ENCODE measurements at regions not wholly inside any gene's neighbourhood (a gene's known extent, or its start where the extent isn't known, plus 50 kb on each side); places are given as distances from the start of the nearest gene placed in this dataset.

- H3K27me3 Mint-ChIP-seq: no peaks in the 10 kb centered on the region
- H3K4me3 Mint-ChIP-seq: no peak overlapping the region
- no peaks in the 10 kb centered on the region for H3K36me3 Mint-ChIP-seq (ENCODE audit: low read depth)
- H3K9me3 Mint-ChIP-seq: peaks cover 8% of the 10 kb centered on the region
- H3K27ac Mint-ChIP-seq: no peak overlapping the region
- H3K4me1 Mint-ChIP-seq (ENCODE audit: low read depth): no peaks in the 10 kb centered on the region
- intact Hi-C loops (cut with micrococcal nuclease): no loop called here
Observed at GRCh38 chr1:222087221-222087920, 345.5 kb upstream of the DUSP10 start.

DNA sequence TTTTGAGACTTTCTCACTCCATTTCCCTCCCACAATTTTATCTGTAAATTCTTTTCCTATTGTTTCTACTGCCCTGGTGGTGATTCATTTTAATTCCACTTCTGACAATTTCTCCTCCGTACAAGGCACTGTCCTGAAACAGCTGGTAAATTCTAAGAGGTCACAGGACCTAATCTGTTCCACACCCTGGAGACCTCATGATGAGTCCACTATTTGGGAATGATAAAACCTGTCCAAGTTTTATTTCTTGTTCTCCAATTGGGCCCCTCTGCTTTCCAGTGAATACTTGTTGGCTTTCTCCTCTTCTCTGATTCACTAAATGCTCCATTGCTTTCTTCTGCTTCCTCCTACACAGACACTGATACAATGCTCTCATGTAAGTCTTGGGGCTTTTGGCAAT is 343.1 kb upstream of the DUSP10 start:
- intact Hi-C loops (cut with micrococcal nuclease): no loop called here

GRCh38 chr1:222084048-222084447 is 342.2 kb upstream of the DUSP10 start:
- Mint-ChIP-seq H3K9me3 (peaks cover 8% of the 10 kb centered on the region), H3K4me3 (no peak overlapping the region), H3K36me3 (ENCODE audit: low read depth) (no peaks in the 10 kb centered on the region), H3K27me3 (no peaks in the 10 kb centered on the region), H3K27ac (no peak overlapping the region), H3K4me1 (ENCODE audit: low read depth) (no peaks in the 10 kb centered on the region)
- intact Hi-C loops (cut with micrococcal nuclease): no loop called here

More for the DNA sequence above, 343.1 kb upstream of the DUSP10 start:
- Mint-ChIP-seq H3K27me3 (no peaks in the 10 kb centered on the region), H3K36me3 (ENCODE audit: low read depth) (no peaks in the 10 kb centered on the region), H3K4me3 (no peak overlapping the region), H3K27ac (no peak overlapping the region), H3K4me1 (ENCODE audit: low read depth) (no peaks in the 10 kb centered on the region), H3K9me3 (peaks cover 8% of the 10 kb centered on the region)

- no peak overlapping the region for H3K4me3 Mint-ChIP-seq
- no peak overlapping the region for H3K27ac Mint-ChIP-seq
- H3K4me1 Mint-ChIP-seq (ENCODE audit: low read depth): no peaks in the 10 kb centered on the region
- no peaks in the 10 kb centered on the region for H3K27me3 Mint-ChIP-seq
- intact Hi-C loops (cut with micrococcal nuclease): no loop called here
- no peaks in the 10 kb centered on the region for H3K36me3 Mint-ChIP-seq (ENCODE audit: low read depth)
- peaks cover 8% of the 10 kb centered on the region for H3K9me3 Mint-ChIP-seq
Observed at GRCh38 chr1:222081859-222082258, 340.0 kb upstream of the DUSP10 start.

GRCh38 chr1:222079566-222079965 is 337.7 kb upstream of the DUSP10 start:
- intact Hi-C loops (cut with micrococcal nuclease): no loop called here
- Mint-ChIP-seq H3K9me3 (peaks cover under 1% of the 10 kb centered on the region), H3K27me3 (no peaks in the 10 kb centered on the region), H3K36me3 (ENCODE audit: low read depth) (no peaks in the 10 kb centered on the region), H3K4me3 (no peak overlapping the region), H3K27ac (no peak overlapping the region), H3K4me1 (ENCODE audit: low read depth) (no peaks in the 10 kb centered on the region)

GRCh38 chr1:222077206-222077605 is 335.3 kb upstream of the DUSP10 start:
- no peak overlapping the region for H3K27ac Mint-ChIP-seq
- H3K9me3 Mint-ChIP-seq: no peaks in the 10 kb centered on the region
- no peaks in the 10 kb centered on the region for H3K27me3 Mint-ChIP-seq
- intact Hi-C loops (cut with micrococcal nuclease): no loop called here
- H3K4me1 Mint-ChIP-seq (ENCODE audit: low read depth): no peaks in the 10 kb centered on the region
- H3K4me3 Mint-ChIP-seq: no peak overlapping the region
- no peaks in the 10 kb centered on the region for H3K36me3 Mint-ChIP-seq (ENCODE audit: low read depth)

DNA sequence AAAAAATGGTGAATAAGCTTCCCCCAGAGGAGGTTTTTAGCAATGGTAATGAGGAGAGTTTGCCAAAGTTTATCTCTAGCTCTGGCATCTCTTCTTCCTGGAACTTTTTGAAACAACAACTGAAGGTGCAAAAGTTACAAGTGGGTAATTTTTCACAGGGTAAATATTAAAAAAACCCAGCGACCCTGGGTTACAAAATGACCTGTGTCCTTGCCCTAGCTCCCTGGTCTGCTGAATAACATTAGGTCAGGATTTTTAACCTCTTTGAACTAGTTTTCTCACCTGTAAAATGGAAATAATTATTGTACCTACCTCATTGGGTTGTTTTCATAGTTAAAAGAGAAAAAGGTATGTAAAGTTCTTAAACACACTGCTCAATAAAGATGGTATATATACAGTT is 332.4 kb upstream of the DUSP10 start:
- H3K36me3 Mint-ChIP-seq (ENCODE audit: low read depth): no peaks in the 10 kb centered on the region
- no peak overlapping the region for H3K4me3 Mint-ChIP-seq
- no peak overlapping the region for H3K27ac Mint-ChIP-seq
- intact Hi-C loops (cut with micrococcal nuclease): no loop called here
- H3K27me3 Mint-ChIP-seq: no peaks in the 10 kb centered on the region
- no peaks in the 10 kb centered on the region for H3K9me3 Mint-ChIP-seq
- no peaks in the 10 kb centered on the region for H3K4me1 Mint-ChIP-seq (ENCODE audit: low read depth)

DNA sequence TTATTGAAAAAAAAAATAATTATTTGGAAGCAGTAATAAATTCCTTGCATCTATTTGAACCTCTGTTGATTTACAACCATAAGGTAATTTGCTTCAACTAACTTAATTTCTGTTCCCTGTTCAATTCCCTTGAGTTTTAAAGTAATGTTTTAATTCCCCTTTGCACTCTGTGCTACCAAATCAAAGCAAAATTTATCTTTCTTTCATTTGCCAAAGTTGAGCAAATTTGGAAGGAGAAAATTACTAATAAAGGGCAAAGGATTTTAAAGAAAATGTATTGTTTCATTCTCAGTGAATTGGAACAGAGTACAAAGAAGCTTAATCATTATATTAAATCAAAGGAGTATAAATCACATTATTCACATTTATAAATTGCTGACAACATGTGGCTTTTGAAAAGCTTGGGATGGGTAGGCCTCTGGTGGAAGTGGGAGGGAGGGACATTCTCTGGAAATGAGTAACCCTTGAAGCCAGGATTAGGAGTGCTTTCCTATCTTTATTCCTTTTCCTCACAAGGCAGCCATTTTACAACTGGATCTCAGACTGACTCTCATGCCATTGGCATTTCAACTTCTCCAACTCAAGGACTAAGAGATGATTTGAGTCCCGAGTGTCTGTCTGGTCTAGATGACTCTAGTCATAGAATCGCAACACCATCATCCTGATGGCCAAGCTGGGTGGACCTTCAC is 331.6 kb upstream of the DUSP10 start:
- Mint-ChIP-seq H3K9me3 (no peaks in the 10 kb centered on the region), H3K27ac (no peak overlapping the region), H3K4me1 (ENCODE audit: low read depth) (no peaks in the 10 kb centered on the region), H3K4me3 (no peak overlapping the region), H3K27me3 (no peaks in the 10 kb centered on the region), H3K36me3 (ENCODE audit: low read depth) (no peaks in the 10 kb centered on the region)
- intact Hi-C loops (cut with micrococcal nuclease): no loop called here

DNA sequence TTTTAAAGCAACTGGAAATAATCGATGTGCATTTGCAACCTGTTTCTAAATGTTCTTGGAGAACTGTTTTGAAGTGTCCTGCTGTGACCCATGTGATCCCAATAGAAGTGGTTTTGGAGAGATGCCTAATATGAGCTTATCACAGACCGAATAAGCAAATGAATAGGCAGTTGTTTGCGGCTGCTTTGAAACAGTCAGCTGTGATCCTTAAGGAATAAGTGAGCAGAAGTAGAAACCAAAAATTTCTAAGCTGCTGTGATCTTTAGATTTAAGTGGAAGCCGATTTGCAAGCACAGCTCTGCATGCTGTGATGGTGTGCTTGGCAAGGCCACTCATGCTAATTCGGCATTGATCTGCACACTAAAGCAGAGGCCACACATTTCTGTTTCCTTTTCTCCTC is 329.5 kb upstream of the DUSP10 start:
- Mint-ChIP-seq H3K36me3 (ENCODE audit: low read depth) (no peaks in the 10 kb centered on the region), H3K9me3 (peaks cover 6% of the 10 kb centered on the region), H3K4me3 (no peak overlapping the region), H3K27ac (no peak overlapping the region), H3K4me1 (ENCODE audit: low read depth) (no peaks in the 10 kb centered on the region), H3K27me3 (no peaks in the 10 kb centered on the region)
- intact Hi-C loops (cut with micrococcal nuclease): no loop called here

- Mint-ChIP-seq H3K9me3 (peaks cover 21% of the 10 kb centered on the region), H3K27me3 (no peaks in the 10 kb centered on the region), H3K4me3 (no peak overlapping the region), H3K27ac (no peak overlapping the region), H3K4me1 (ENCODE audit: low read depth) (no peaks in the 10 kb centered on the region), H3K36me3 (ENCODE audit: low read depth) (no peaks in the 10 kb centered on the region)
- intact Hi-C loops (cut with micrococcal nuclease): no loop called here
Observed at GRCh38 chr1:222068937-222069336, 327.0 kb upstream of the DUSP10 start.

DNA sequence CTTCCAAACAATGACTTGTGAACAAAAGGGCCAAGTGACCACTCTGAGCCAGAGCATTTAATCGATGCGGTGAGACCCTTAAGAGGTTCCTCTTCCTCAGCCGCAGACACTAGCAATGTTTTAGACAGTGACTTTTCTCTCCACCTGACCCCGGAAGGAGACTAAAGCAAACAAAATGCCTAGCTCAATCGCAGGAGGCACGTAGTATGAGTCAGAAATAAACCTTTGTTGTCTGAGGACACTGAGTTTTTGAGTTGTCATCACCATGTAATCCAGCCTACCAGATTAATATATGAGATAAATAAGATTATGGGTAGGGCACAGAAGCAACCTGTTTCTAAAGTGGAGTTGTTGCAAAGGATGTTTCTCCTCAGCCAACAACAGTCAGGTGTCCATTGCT is 326.2 kb upstream of the DUSP10 start:
- Mint-ChIP-seq H3K27ac (no peak overlapping the region), H3K4me1 (ENCODE audit: low read depth) (no peaks in the 10 kb centered on the region), H3K36me3 (ENCODE audit: low read depth) (no peaks in the 10 kb centered on the region), H3K9me3 (peaks cover 29% of the 10 kb centered on the region), H3K4me3 (no peak overlapping the region), H3K27me3 (no peaks in the 10 kb centered on the region)
- intact Hi-C loops (cut with micrococcal nuclease): no loop called here

GRCh38 chr1:222066539-222066938 is 324.6 kb upstream of the DUSP10 start:
- Mint-ChIP-seq H3K27me3 (no peaks in the 10 kb centered on the region), H3K27ac (no peak overlapping the region), H3K4me1 (ENCODE audit: low read depth) (no peaks in the 10 kb centered on the region), H3K36me3 (ENCODE audit: low read depth) (no peaks in the 10 kb centered on the region), H3K9me3 (peaks cover 33% of the 10 kb centered on the region), H3K4me3 (no peak overlapping the region)
- intact Hi-C loops (cut with micrococcal nuclease): no loop called here

DNA sequence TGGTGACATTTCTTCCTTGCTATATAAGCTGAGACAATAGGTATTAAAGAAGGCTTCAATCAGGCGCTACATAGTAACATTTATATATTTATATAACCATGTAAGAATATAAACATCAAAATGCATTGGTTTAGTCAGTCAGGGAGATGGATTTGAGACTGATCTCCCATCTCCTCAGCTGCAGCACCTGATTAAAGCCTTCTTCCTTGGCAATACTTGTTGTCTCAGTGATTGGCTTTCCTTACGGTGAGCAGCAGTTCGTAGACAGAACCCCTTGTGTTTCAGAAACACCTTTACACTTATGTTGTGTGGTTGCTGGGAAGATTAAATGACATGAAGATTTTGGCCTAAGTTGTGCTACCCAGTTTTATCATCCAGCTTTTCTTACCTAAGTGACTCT is 323.3 kb upstream of the DUSP10 start:
- Mint-ChIP-seq H3K36me3 (ENCODE audit: low read depth) (no peaks in the 10 kb centered on the region), H3K27ac (no peak overlapping the region), H3K4me3 (no peak overlapping the region), H3K27me3 (no peaks in the 10 kb centered on the region), H3K4me1 (ENCODE audit: low read depth) (no peaks in the 10 kb centered on the region), H3K9me3 (peaks cover 33% of the 10 kb centered on the region)
- intact Hi-C loops (cut with micrococcal nuclease): no loop called here

DNA sequence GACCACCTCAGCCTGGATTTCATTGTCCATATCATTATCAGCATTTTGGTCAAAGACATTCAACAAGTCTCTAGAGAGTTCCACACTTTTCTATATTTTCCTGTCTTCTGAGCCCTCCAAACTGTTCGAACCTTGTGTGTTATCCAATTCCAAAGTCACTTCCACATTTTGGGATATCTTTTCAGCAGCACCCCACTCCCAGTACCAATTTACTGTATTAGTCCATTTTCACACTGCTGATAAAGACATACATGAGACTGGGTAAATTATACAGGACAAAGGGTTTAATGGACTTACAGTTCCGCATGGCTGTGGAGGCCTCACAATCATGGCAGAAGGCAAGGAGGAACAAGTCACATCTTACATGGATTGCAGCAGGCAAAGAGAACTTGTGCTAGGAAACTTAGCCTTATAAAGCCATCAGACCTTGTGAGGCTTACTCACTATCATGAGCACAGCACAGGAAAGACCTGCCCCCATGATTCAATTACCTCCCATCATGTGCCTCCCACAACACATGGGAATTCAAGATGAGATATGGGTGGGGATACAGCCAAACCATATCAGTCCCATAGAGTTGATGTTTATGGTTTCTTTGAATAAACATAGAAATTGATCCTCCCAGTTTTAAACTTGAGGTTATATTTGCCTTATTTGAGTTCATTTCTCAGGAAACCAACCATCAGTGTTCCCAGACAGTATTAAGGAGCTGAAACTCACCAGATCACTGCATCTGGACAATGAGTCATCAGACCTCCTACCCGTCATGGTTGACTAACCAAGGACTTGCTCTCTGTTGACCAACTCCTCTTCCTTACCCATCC is 322.7 kb upstream of the DUSP10 start:
- H3K36me3 Mint-ChIP-seq (ENCODE audit: low read depth): no peaks in the 10 kb centered on the region
- H3K4me1 Mint-ChIP-seq (ENCODE audit: low read depth): no peaks in the 10 kb centered on the region
- H3K9me3 Mint-ChIP-seq: peaks cover 33% of the 10 kb centered on the region
- H3K27me3 Mint-ChIP-seq: no peaks in the 10 kb centered on the region
- intact Hi-C loops (cut with micrococcal nuclease): no loop called here
- no peak overlapping the region for H3K27ac Mint-ChIP-seq
- no peak overlapping the region for H3K4me3 Mint-ChIP-seq

Data from dendritic cell treated with granulocyte-macrophage colony-stimulating factor and Interleukin-4, amounts not matched to agents 40 ng/mL and 50 ng/mL, for 4 days (primary cell).